Adipocyte (in vitro differentiated cells): ENCODE measurements at regions not wholly inside any gene's neighbourhood (a gene's known extent, or its start where the extent isn't known, plus 50 kb on each side); places are given as distances from the start of the nearest gene placed in this dataset.
A peak's percentile ranks its signal among the peaks of the same experiment; 100 is the strongest.

ENCODE experiments used
- DNase-seq: peaks from one replicate; pipeline ENCODE4 v3.0.0-alpha.2; 2015; ENCODE audit warnings: low read depth
- H3K27me3 ChIP-seq: replicated peaks from 2 replicates; pipeline ENCODE4 v1.7.0; 2013; ENCODE audit warnings: mild to moderate bottlenecking, low read length, moderate library complexity; ENCODE audit not compliant: control insufficient read depth, insufficient read depth
- H3K36me3 ChIP-seq: 2 replicates; pipeline ENCODE4 v1.7.0; 2013; ENCODE audit warnings: low read length, mild to moderate bottlenecking, moderate library complexity; ENCODE audit not compliant: control insufficient read depth, insufficient read depth, severe bottlenecking
- H3K4me1 ChIP-seq: 2 replicates; pipeline ENCODE4 v1.7.0; 2013; ENCODE audit warnings: mild to moderate bottlenecking, low read length, moderate library complexity; ENCODE audit not compliant: control insufficient read depth, insufficient read depth
- H3K4me3 ChIP-seq: 2 replicates; pipeline ENCODE4 v1.7.0; 2013; ENCODE audit warnings: mild to moderate bottlenecking, low read length, moderate library complexity
- H3K9ac ChIP-seq: 2 replicates; pipeline ENCODE4 v1.7.0; 2013; ENCODE audit warnings: mild to moderate bottlenecking, low read length, moderate library complexity
- H3K9me3 ChIP-seq: 2 replicates; pipeline ENCODE4 v1.7.0; 2013; ENCODE audit warnings: mild to moderate bottlenecking, low read length, moderate library complexity; ENCODE audit not compliant: control insufficient read depth

GRCh38 chr4:155268821-155269220 is 60.4 kb downstream of the NPY2R start:
- Histone ChIP-seq H3K4me1 (no peaks in the 10 kb centered on the region), H3K9ac (no peak overlapping the region), H3K36me3 (no peaks in the 10 kb centered on the region), H3K9me3 (peaks cover 24% of the 10 kb centered on the region), H3K4me3 (no peak overlapping the region), H3K27me3 (no peaks in the 10 kb centered on the region)
- no peak for DNase-seq

GRCh38 chr4:155270671-155271070 is 62.2 kb downstream of the NPY2R start:
- H3K27me3 ChIP-seq = no peaks in the 10 kb centered on the region
- no peak overlapping the region for H3K9ac ChIP-seq
- no peaks in the 10 kb centered on the region for H3K36me3 ChIP-seq
- no peak for DNase-seq
- H3K4me3 ChIP-seq = no peak overlapping the region
- peaks cover 24% of the 10 kb centered on the region for H3K9me3 ChIP-seq
- H3K4me1 ChIP-seq = no peaks in the 10 kb centered on the region

DNA sequence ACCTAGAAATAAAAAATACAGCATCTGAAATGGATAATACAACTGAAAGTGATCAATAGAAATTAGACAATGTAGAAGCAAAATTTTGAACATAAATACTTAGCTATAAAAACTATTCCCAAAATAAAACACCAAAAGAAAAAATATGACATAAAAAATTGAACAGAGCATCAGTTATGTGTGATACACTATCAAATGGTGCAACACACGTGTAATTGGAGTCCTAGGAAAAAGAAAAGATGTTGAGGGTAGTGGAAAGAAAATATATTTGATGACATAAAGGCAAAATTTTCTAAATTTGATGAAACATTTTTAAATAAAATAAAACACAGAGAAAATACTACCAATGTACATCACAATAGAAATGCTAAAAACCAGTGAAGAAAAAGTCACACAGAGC is 63.1 kb downstream of the NPY2R start:
- H3K4me1 ChIP-seq = no peaks in the 10 kb centered on the region
- DNase-seq = peak; percentile 8
- no peaks in the 10 kb centered on the region for H3K27me3 ChIP-seq
- peaks cover 24% of the 10 kb centered on the region for H3K9me3 ChIP-seq
- no peak overlapping the region for H3K4me3 ChIP-seq
- no peak overlapping the region for H3K9ac ChIP-seq
- H3K36me3 ChIP-seq = no peaks in the 10 kb centered on the region

DNA sequence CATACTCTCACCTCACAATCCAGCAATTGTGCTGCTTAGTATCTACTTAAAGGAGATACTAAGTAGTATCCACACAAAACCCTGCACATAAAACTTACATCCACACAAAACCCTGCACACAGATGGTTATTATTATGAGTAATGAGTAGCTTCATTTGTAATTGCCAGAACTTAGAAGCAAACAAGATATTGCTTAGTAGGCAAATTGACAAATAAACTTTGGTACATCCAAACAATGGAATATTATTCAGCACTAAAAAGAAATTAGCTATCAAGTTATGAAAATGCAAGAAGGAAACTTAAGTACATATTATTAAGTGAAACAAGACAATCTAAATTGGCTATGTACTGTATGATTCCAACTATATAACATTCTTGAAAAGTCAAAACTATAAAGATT is 80.6 kb downstream of the NPY2R start:
- H3K4me1 ChIP-seq = no peaks in the 10 kb centered on the region
- H3K36me3 ChIP-seq = no peaks in the 10 kb centered on the region
- no peaks in the 10 kb centered on the region for H3K27me3 ChIP-seq
- DNase-seq = no peak
- H3K9ac ChIP-seq = no peak overlapping the region
- no peak overlapping the region for H3K4me3 ChIP-seq
- H3K9me3 ChIP-seq = no peaks in the 10 kb centered on the region
